Fibroblast of mammary gland (primary cell): ENCODE measurements at regions not wholly inside any gene's neighbourhood (a gene's known extent, or its start where the extent isn't known, plus 50 kb on each side); places are given as distances from the start of the nearest gene placed in this dataset.

ENCODE experiments used
- DNase-seq: peaks from one replicate; pipeline ENCODE4 v3.0.0-alpha.2; 2010; ENCODE audit warnings: low read depth
- H3K4me3 ChIP-seq: 2 replicates; pipeline ENCODE4 v1.5.1; 2011; ENCODE audit warnings: low read depth, mild to moderate bottlenecking, low read length, moderate library complexity; ENCODE audit not compliant: control insufficient read depth
- TF ChIP-seq, protein P1 (sequence below): conservative IDR thresholded peaks from 2 replicates; pipeline ENCODE4 v1.5.1; 2011; ENCODE audit warnings: low read depth, low read length, inconsistent platforms; ENCODE audit not compliant: control insufficient read depth, insufficient read depth

DNA sequence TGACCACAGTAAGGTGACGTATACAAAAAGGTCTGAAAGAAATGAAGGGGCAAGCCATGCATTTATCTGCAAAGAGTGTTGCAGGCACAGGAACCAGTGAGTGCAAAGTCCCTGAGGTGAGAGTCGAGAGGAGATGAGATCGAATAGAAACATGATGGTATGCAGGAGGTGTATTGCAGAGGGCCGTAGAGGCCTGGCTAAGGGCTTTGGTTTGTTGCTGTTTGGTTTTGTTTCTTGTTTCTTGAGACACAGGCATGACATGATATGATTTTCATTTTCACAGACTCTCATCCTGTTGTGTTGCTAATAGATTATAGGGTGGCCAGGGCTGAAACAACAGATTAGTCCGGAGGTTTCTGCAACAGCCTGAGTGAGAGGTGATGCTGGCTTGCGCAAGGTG lies 80.4 kb downstream of the HSPH1 start:
- DNase-seq: no peak
- H3K4me3 ChIP-seq: no peak overlapping the region
- TF ChIP-seq, protein P1, sequence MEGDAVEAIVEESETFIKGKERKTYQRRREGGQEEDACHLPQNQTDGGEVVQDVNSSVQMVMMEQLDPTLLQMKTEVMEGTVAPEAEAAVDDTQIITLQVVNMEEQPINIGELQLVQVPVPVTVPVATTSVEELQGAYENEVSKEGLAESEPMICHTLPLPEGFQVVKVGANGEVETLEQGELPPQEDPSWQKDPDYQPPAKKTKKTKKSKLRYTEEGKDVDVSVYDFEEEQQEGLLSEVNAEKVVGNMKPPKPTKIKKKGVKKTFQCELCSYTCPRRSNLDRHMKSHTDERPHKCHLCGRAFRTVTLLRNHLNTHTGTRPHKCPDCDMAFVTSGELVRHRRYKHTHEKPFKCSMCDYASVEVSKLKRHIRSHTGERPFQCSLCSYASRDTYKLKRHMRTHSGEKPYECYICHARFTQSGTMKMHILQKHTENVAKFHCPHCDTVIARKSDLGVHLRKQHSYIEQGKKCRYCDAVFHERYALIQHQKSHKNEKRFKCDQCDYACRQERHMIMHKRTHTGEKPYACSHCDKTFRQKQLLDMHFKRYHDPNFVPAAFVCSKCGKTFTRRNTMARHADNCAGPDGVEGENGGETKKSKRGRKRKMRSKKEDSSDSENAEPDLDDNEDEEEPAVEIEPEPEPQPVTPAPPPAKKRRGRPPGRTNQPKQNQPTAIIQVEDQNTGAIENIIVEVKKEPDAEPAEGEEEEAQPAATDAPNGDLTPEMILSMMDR: no peak

DNA sequence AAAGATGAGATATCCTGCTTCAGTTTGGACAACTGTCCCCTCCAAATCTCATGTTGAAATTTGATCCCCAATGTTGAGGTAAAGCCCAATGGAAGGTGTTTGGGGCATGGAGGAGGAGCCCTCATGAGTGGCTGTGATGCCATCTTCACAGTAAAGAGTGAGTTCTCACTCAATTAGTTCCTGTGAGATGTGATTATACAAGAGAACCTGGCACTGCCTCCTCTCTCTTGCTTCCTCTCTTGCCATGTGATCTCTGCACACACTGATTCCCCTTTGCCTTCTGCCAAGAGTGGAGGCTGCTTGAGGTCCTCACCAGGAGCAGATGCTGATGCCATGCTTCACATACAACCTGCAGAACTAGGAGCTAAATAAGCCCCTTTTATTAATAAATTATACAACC lies 86.9 kb downstream of the HSPH1 start:
- TF ChIP-seq, protein P1: no peak
- H3K4me3 ChIP-seq: no peak overlapping the region
- DNase-seq: no peak

DNA sequence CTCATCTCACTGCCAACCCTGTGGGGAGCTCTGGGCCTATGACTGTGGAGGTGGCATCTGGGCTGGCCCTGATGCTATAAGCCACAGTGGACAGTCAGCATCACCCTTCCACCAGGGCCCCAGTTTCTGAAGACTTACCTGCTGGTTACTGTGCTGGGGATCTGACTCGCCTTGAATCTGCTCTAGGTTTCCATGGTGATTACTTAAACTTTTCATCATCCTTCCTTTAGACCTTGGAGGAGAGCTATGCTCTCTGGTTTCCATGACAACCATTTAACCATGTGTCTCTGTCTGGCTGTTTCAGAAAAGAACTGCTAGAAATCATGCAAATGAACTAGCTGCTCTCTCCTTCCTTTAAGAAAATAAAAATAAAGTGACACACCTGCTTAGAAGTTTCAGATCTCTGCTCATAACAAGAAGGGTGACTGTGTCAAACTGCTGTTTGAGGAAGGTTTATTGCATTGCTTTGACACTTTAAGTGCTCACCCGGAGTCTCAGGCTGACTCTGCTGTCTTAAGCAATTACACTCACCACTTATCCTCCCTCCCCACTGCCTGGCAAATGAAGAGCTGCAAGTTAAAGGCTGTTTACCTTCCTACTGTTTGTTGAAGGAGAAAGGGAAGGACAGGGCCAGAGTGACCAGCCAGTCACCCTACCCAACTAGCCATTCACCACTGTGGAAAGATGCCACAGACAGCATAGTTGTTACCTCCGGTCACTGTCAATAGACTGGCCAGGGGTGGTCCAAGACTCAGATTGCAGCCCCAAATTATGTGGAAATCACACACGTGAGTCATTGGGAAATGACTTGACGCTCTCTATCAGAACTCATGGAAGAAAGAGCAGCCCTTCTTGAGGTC lies 87.6 kb downstream of the HSPH1 start:
- peak; percentile 57 for DNase-seq
- TF ChIP-seq, protein P1: no peak
- H3K4me3 ChIP-seq: no peak overlapping the region

DNA sequence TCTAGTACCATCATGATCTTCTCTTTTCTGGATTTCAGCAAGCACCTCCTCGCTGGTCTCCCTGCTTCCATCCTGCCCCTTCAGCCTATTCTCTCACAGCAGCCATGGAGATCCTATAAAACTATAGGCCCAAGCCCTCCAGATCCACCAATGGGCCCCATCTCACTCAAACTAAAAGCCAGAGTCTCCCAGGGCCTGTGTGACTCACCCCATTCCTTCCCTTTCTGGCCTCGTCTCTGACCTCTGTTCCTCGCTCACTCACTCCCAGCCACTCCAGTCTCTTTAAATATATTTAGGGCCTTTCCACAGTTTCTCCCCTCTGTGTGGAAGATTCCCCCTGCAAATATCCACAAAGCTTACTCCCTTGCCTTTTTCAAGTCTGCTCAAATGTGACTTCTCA lies 89.7 kb downstream of the HSPH1 start:
- DNase-seq: peak; percentile 58
- TF ChIP-seq, protein P1: no peak
- H3K4me3 ChIP-seq: no peak overlapping the region

DNA sequence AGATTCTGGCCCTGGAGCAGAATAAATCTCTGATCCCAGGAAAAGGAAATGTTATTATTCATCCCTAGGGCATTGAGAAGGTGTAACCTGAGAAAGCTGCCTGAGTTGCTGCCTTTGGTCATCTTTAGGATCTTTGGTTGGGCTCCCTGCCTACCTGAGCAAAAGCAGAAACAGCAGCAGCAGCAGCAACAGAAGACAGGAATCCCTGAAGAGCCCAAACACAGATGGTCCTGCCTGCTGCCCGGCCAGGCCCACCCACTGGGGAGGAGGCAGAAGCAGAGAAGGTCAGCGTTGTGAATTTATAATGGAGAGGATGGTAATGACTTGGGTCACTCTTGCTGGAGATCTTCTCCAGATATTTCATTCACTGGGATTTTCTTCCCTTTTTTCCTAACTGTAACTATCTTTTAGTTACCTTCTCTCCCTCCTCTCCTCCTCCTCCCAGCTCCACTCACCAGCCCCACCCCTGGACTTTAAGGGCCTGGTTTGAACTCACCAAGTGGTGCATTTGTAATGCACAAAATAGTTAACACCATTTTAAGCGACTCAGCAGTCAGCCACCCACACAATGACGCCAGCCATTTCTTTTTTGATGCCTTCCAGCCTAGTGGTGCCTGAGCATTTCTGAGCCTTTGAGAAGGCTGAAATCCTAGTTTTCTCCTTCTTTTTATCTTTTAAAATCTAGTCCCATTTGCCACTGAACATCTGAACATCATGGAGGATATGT lies 91.7 kb downstream of the HSPH1 start:
- TF ChIP-seq, protein P1: no peak
- H3K4me3 ChIP-seq: no peak overlapping the region
- no peak for DNase-seq

DNA sequence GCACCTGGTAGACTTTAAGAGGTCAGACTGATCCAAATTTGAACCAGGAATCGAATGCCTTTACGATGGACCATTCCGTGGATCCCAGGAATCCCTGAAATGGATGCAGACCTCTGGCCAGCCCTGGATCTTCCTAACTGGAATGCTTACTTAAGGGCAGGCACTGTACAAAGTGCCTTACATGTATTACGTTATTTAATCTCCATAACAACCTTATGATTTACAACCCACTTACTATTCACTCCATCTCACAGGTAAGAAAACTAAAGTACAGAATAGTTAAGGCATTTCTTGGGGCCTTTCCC lies 93.6 kb downstream of the HSPH1 start:
- DNase-seq: no peak
- no peak overlapping the region for H3K4me3 ChIP-seq
- TF ChIP-seq, protein P1: no peak
